Neural crest cell (in vitro differentiated cells): ENCODE measurements at regions not wholly inside any gene's neighbourhood (a gene's known extent, or its start where the extent isn't known, plus 50 kb on each side); places are given as distances from the start of the nearest gene placed in this dataset.

Experiments used
- DNase-seq: peaks from one replicate; pipeline ENCODE4 v3.0.0; 2021; ENCODE audit warnings: low read depth, mixed read lengths, low spot score
- H3K27ac Mint-ChIP-seq: one replicate; pipeline ENCODE4 v1.8.0; 2021; ENCODE audit warnings: mild to moderate bottlenecking, mixed read lengths; ENCODE audit not compliant: unreplicated experiment
- H3K27me3 Mint-ChIP-seq: 2 replicates; pipeline ENCODE4 v1.8.0; 2021; ENCODE audit warnings: low read depth, mild to moderate bottlenecking, mixed read lengths
- H3K36me3 Mint-ChIP-seq: 2 replicates; pipeline ENCODE4 v1.8.0; 2021; ENCODE audit warnings: low read depth, mild to moderate bottlenecking, mixed read lengths
- H3K4me1 Mint-ChIP-seq: 2 replicates; pipeline ENCODE4 v1.8.0; 2021; ENCODE audit warnings: mixed read lengths
- H3K4me3 Mint-ChIP-seq: one replicate; pipeline ENCODE4 v1.8.0; 2021; ENCODE audit warnings: mild to moderate bottlenecking, mixed read lengths
- H3K9me3 Mint-ChIP-seq: 2 replicates; pipeline ENCODE4 v1.8.0; 2021; ENCODE audit warnings: mixed read lengths
- TF ChIP-seq, protein P1 (sequence below): fragments of 200-600 bp; sonication (generic); conservative IDR thresholded peaks from 2 replicates; pipeline ENCODE4 v1.5.0; 2021; ENCODE audit warnings: antibody characterized with exemption, mild to moderate bottlenecking

DNA sequence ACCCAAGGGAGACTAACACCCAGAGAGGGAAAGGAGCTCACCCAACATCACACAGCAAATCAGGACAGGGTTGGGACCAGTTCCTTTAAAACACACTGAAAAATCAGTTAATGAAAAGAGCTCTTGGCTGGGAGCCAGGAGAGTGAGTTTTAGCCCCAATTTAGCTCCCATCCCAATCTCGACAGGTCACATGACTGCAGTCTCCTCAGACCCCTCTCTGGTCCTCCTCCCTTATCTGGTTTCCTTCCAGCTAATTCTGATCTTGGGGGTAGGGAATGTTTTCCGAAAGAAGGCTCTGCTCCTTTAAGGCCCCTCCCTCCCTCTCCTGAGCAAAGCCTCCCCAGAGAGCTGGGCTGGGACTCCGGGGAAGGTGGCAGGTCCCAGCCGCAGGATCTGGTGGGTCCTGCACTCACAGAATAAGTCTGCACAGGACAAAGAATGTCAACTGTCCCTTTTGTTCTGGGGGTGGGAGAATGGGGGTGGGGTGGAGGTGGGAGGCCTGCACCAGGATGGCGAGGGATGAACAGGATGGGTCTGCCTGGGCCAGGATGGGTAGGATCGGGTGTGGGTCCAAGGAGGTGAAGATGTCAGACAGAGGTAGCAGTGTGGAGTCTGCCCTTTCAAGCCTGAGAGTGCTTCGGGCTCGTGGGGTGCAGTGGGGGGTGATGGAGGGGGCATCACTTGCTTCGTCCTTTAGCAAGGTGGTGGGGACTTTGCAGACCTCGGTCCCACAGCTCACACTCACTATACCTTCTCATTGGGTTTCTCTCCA lies 57.3 kb upstream of the SSBP3 start:
- H3K9me3 Mint-ChIP-seq, result no peaks in the 10 kb centered on the region
- peaks cover 67% of the 10 kb centered on the region for H3K4me1 Mint-ChIP-seq
- H3K27me3 Mint-ChIP-seq, result no peaks in the 10 kb centered on the region
- H3K27ac Mint-ChIP-seq, result no peak overlapping the region
- no peak overlapping the region for H3K4me3 Mint-ChIP-seq
- H3K36me3 Mint-ChIP-seq, result no peaks in the 10 kb centered on the region
- no peak for DNase-seq
- TF ChIP-seq, protein P1, sequence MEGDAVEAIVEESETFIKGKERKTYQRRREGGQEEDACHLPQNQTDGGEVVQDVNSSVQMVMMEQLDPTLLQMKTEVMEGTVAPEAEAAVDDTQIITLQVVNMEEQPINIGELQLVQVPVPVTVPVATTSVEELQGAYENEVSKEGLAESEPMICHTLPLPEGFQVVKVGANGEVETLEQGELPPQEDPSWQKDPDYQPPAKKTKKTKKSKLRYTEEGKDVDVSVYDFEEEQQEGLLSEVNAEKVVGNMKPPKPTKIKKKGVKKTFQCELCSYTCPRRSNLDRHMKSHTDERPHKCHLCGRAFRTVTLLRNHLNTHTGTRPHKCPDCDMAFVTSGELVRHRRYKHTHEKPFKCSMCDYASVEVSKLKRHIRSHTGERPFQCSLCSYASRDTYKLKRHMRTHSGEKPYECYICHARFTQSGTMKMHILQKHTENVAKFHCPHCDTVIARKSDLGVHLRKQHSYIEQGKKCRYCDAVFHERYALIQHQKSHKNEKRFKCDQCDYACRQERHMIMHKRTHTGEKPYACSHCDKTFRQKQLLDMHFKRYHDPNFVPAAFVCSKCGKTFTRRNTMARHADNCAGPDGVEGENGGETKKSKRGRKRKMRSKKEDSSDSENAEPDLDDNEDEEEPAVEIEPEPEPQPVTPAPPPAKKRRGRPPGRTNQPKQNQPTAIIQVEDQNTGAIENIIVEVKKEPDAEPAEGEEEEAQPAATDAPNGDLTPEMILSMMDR, result no peak

DNA sequence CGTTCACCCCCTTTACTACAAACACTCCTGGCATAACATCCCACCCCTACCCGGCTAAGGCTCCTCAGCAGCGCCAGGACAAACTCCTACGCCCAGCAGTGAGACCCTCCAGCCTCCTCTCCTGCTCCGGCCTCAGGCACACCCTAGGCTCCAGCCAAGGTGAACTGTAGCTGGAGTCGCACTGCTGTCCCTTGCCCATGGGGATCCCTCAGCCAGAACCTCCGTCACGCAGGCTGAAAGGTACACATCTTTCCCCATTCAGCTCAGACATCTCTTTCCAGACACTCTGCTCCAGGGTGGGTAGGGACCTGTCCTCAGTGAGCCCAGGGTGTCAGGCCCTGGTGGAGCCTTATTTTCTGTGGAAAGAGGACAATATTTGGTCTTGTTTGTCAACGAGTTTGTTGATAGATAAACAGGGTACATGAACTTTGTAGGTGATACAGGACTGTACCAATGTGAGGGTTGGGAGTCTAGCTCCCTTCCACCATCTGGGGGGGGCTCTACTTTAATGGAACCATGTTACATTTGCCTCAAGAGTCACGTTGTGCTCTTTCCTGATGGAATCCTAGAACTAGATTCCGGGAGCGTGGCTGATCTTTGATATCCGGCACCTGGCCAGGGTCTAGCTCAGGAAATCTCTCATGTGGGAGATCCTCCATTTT lies 56.5 kb upstream of the SSBP3 start:
- no peaks in the 10 kb centered on the region for H3K9me3 Mint-ChIP-seq
- no peaks in the 10 kb centered on the region for H3K36me3 Mint-ChIP-seq
- no peak overlapping the region for H3K4me3 Mint-ChIP-seq
- H3K27me3 Mint-ChIP-seq, result no peaks in the 10 kb centered on the region
- H3K27ac Mint-ChIP-seq, result peak overlapping the region; percentile 75
- H3K4me1 Mint-ChIP-seq, result peaks cover 67% of the 10 kb centered on the region
- TF ChIP-seq, protein P1, result no peak
- no peak for DNase-seq

DNA sequence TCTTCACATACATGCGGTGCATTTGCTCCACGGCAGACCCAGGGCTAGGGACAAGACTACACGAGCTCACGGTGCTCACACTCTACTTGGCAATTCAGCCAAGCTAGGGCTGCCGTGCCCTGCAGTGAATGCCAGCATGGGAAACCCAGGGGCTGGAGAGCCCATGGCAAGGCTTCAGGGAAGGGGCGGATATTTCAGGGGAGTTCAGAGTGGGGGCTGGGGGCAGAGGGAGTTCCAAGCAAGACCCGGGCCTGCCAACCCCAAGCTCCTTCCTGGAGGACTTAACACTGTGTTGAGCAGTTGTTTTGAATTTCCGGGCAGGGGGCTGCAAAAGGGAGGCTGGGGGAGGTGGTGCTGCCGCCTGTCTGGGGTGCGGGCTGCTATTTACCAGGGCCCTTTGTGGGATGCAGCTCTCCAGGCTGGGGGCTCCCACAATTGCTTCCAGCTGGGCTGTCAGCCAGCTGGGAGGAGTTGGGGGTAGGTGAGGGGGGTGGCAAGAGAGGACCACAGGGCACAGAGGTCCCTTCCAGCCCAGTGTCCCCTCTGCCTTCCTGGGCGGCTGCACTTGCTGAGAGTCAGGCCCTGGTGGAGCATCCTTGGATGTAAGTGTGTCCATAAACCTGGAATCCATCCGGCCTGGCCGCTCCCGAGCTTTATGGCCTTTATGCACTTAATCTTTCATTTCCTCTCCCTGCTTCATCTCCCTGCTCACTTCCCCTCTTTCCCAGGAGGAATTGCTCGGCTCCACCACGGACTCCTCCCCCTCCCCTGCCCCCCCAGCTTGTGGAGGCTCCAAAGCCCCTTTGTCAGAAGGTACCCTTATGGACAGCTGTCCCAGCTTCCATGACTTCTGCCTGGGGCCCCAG lies 55.8 kb upstream of the SSBP3 start:
- H3K4me1 Mint-ChIP-seq, result peaks cover 67% of the 10 kb centered on the region
- no peaks in the 10 kb centered on the region for H3K36me3 Mint-ChIP-seq
- peak overlapping the region; percentile 75 for H3K27ac Mint-ChIP-seq
- H3K27me3 Mint-ChIP-seq, result no peaks in the 10 kb centered on the region
- H3K4me3 Mint-ChIP-seq, result no peak overlapping the region
- no peaks in the 10 kb centered on the region for H3K9me3 Mint-ChIP-seq
- TF ChIP-seq, protein P1, result no peak
- DNase-seq, result no peak

DNA sequence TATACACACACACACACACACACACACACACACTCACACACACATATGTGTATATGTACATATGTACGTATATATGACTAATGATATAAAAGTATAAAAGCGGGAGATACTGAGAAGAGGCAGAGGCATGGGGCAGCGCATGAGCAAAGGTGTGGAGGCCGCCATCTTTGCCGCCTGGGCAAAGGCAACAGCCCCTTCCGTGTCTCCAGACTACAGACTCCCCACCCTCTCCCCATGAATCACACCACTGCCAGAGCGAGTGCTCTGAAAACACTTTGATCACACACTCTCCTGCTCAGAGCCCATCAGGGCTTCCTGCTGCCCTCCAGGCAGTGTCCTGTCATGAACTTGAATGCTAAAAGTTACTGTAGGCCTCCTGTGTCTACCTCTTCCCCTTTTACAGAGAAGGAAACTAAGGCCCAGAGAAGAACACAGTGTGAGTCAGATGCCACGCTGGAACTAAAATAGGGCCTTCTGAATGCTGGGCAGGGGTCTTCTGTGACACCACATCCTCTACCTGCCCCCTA lies 54.7 kb upstream of the SSBP3 start:
- no peaks in the 10 kb centered on the region for H3K9me3 Mint-ChIP-seq
- DNase-seq, result no peak
- H3K27ac Mint-ChIP-seq, result no peak overlapping the region
- H3K27me3 Mint-ChIP-seq, result no peaks in the 10 kb centered on the region
- no peaks in the 10 kb centered on the region for H3K36me3 Mint-ChIP-seq
- H3K4me1 Mint-ChIP-seq, result peaks cover 68% of the 10 kb centered on the region
- TF ChIP-seq, protein P1, result no peak
- H3K4me3 Mint-ChIP-seq, result no peak overlapping the region

DNA sequence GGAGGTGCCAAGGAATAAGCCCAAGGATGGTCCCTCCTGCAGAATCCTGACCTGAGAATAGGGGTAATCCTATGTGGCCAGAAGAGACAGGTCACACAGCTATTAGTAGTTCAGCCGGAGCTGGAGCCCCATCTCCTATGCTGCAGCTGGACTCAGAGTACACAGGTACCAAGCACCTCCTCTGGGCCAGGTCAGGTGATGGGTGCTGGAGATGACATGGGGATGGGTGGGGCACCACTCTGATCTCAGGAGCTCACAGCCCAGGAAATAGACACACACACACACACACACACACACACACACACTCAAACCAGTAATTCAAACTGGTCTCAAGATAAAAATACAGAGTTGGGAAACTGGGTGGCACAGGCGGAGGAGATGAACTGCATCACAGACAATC lies 54.2 kb upstream of the SSBP3 start:
- peaks cover 64% of the 10 kb centered on the region for H3K4me1 Mint-ChIP-seq
- no peaks in the 10 kb centered on the region for H3K36me3 Mint-ChIP-seq
- H3K9me3 Mint-ChIP-seq, result no peaks in the 10 kb centered on the region
- no peaks in the 10 kb centered on the region for H3K27me3 Mint-ChIP-seq
- TF ChIP-seq, protein P1, result no peak
- no peak overlapping the region for H3K27ac Mint-ChIP-seq
- no peak overlapping the region for H3K4me3 Mint-ChIP-seq
- no peak for DNase-seq
